BE2C (cell line): ENCODE measurements at regions not wholly inside any gene's neighbourhood (a gene's known extent, or its start where the extent isn't known, plus 50 kb on each side); places are given as distances from the start of the nearest gene placed in this dataset.

Experiments used
- DNase-seq: peaks from one replicate; pipeline ENCODE4 v3.0.0-alpha.2; 2020
- H3K27me3 ChIP-seq: fragments of 250-450 bp; sonication (Bioruptor Pico); 2 replicates; pipeline ENCODE4 v1.5.1; 2020; ENCODE audit warnings: mild to moderate bottlenecking
- H3K36me3 ChIP-seq: fragments of 250-450 bp; sonication (Bioruptor Pico); 2 replicates; pipeline ENCODE4 v1.5.1; 2020; ENCODE audit warnings: mild to moderate bottlenecking
- H3K4me1 ChIP-seq: fragments of 250-450 bp; sonication (Bioruptor Pico); 2 replicates; pipeline ENCODE4 v1.5.1; 2020
- H3K4me3 ChIP-seq: 2 replicates; pipeline ENCODE4 v1.5.1; 2011; ENCODE audit warnings: low read depth, low read length
- H3K9me3 ChIP-seq: fragments of 250-450 bp; sonication (Bioruptor Pico); 2 replicates; pipeline ENCODE4 v1.5.1; 2020
- CTCF ChIP-seq: IDR thresholded peaks from 2 replicates; pipeline ENCODE4 v1.5.1; 2012; ENCODE audit warnings: mild to moderate bottlenecking, low read depth, low read length

GRCh38 chr12:20188930-20189653 is 179.2 kb upstream of the PDE3A start:
- no peak for TF ChIP-seq CTCF
- H3K4me3 ChIP-seq, result no peak overlapping the region
- H3K9me3 ChIP-seq, result no peaks in the 10 kb centered on the region
- DNase-seq, result no peak
- H3K36me3 ChIP-seq, result no peaks in the 10 kb centered on the region
- H3K27me3 ChIP-seq, result no peaks in the 10 kb centered on the region
- H3K4me1 ChIP-seq, result no peaks in the 10 kb centered on the region; the same call in 1 of the 2 replicates

- no peak for DNase-seq
- Histone ChIP-seq H3K9me3 (no peaks in the 10 kb centered on the region), H3K4me3 (no peak overlapping the region), H3K27me3 (no peaks in the 10 kb centered on the region), H3K36me3 (no peaks in the 10 kb centered on the region), H3K4me1 (no peaks in the 10 kb centered on the region; the same call in 1 of the 2 replicates)
- no peak for TF ChIP-seq CTCF
These were observed 178.6 kb upstream of the PDE3A start for GRCh38 chr12:20189767-20190166.

GRCh38 chr12:20194171-20194570 is 174.2 kb upstream of the PDE3A start:
- Histone ChIP-seq H3K4me1 (no peaks in the 10 kb centered on the region), H3K9me3 (no peaks in the 10 kb centered on the region), H3K4me3 (no peak overlapping the region), H3K27me3 (no peaks in the 10 kb centered on the region), H3K36me3 (no peaks in the 10 kb centered on the region)
- peak; percentile 18 for DNase-seq
- TF ChIP-seq CTCF, result peak; percentile 65

- H3K9me3 ChIP-seq, result no peaks in the 10 kb centered on the region
- no peak for TF ChIP-seq CTCF
- no peaks in the 10 kb centered on the region for H3K4me1 ChIP-seq
- DNase-seq, result no peak
- H3K27me3 ChIP-seq, result no peaks in the 10 kb centered on the region
- no peaks in the 10 kb centered on the region for H3K36me3 ChIP-seq
- H3K4me3 ChIP-seq, result no peak overlapping the region
These were observed 171.6 kb upstream of the PDE3A start for GRCh38 chr12:20196767-20197166.

GRCh38 chr12:20197411-20197810 is 170.9 kb upstream of the PDE3A start:
- H3K4me1 ChIP-seq, result no peaks in the 10 kb centered on the region
- H3K27me3 ChIP-seq, result no peaks in the 10 kb centered on the region
- no peaks in the 10 kb centered on the region for H3K9me3 ChIP-seq
- DNase-seq, result no peak
- H3K36me3 ChIP-seq, result no peaks in the 10 kb centered on the region
- no peak for TF ChIP-seq CTCF
- H3K4me3 ChIP-seq, result no peak overlapping the region

- H3K27me3 ChIP-seq, result no peaks in the 10 kb centered on the region
- TF ChIP-seq CTCF, result no peak
- H3K4me3 ChIP-seq, result no peak overlapping the region
- H3K36me3 ChIP-seq, result no peaks in the 10 kb centered on the region
- H3K4me1 ChIP-seq, result no peaks in the 10 kb centered on the region
- no peak for DNase-seq
- no peaks in the 10 kb centered on the region for H3K9me3 ChIP-seq
These were observed 168.6 kb upstream of the PDE3A start for GRCh38 chr12:20199780-20200179.
